ENCODE measurements at regions not wholly inside any gene's neighbourhood (a gene's known extent, or its start where the extent isn't known, plus 50 kb on each side); places are given as distances from the start of the nearest gene placed in this dataset.

GRCh38 chr14:104383088-104383995 is 196.2 kb upstream of the C14orf180 start:
- TF ChIP-seq POLR2A (IDR thresholded peaks at IDR 0.05) (no peak), POLR2AphosphoS5 (IDR thresholded peaks at IDR 0.05) (no peak)
